HG02610 (cell line): ENCODE measurements at regions not wholly inside any gene's neighbourhood (a gene's known extent, or its start where the extent isn't known, plus 50 kb on each side); places are given as distances from the start of the nearest gene placed in this dataset.
"Not testable (repeated sequence)": the region's sequence is repeated elsewhere in the genome, so short reads cannot be mapped to it uniquely, and the experiment has no call there.

Experiments
- ATAC-seq: cut with Tn5 transposase; IDR thresholded peaks from one replicate; pipeline ENCODE4 v1.9.1; 2021; ENCODE audit warnings: mild to moderate bottlenecking, moderate library complexity; ENCODE audit not compliant: unreplicated experiment

DNA sequence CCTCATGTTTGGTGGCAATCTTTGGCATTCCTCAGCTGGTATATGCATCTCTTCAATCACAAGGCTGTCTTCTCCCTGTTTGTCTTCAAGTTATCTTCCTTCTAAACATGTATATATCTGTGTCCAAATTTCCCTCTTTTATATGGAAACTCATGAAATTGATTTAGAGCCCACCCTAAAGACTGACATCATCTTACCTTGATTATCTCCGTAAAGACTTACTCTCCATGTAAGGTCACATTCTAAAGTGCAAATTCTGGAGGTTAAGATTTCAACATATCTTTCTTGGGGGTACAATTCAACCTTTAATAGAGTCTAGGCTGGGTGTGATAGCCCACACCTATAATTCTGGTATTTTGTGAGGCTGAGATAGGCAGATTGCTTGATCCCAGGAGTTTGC, 215.8 kb upstream of the LRRC4C start:
- ATAC-seq: no peak

DNA sequence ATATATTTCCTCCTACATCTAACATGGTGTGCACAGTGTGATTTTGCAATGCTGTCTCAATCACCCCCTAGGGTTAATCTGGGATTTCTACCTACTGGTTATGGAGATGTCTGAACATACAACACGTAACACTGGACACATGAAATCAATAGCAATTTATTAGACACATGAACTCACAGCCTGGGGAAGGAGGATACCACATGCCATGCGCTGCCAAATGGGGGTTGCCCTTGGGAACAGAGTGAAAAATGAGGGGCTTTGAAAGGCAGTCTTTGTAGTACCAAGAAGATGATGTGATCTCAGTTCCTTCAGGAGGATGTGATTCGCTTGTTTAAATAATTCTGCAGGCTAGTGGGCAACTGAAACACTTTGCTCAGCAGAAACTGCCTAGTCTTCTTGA, 253.6 kb upstream of the LRRC4C start:
- no peak for ATAC-seq

DNA sequence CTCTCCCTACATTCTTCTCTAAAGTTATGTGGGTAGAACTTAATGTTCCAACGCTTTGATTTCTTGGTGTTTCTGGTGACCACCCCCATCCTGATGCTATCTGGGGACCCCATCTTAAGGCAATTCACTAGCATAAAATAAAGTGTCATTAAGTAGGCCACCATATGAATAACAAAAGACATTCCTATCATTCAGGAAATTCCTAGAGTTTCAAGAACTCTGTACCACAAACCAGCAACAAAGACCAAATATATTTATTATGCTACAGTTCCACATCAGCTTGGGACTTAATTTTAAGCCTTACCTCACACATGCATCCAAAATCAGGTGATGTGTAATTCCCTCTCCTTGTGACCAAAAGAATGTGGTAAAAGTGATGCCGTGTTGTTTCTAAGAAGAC, 254.6 kb upstream of the LRRC4C start:
- ATAC-seq: no peak

DNA sequence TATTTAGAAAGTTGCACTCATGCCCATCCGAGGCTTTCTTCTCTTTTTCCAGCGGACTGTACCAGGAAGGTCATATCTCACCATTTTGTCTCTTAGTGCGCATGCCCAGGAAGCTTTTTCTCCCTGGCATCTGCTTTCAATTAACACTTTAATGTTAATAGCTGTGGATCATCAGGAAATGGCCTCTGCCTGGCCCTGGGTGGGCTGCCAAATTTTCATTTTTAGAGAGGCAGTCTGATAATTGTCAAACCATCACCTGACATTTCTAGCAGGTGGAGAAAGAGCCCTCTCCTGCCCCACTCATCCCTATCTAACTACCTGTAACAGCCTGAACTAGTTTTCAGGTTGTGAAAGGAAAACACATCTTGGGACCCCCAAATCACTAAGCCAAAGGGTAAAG, 257.4 kb upstream of the LRRC4C start:
- no peak for ATAC-seq

DNA sequence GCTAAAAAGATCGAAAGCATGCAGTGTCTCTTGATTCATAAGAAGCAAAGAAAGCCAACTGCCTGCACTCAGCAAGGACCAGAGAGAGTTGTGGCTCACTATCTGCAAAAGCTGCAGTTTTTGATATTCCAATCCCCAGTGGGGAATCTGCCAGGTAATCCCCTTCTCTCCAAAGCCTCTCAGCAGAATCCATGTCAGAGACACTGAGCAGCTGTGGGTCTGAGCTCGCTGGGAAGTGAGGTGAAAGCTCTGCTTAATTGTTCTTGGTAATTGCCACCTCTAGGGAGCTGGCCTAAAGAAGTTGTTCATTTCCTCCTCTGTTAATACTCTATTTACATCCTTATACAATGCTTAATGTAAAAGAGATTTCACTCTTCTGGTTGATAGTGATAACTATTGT, 261.3 kb upstream of the LRRC4C start:
- no peak for ATAC-seq

DNA sequence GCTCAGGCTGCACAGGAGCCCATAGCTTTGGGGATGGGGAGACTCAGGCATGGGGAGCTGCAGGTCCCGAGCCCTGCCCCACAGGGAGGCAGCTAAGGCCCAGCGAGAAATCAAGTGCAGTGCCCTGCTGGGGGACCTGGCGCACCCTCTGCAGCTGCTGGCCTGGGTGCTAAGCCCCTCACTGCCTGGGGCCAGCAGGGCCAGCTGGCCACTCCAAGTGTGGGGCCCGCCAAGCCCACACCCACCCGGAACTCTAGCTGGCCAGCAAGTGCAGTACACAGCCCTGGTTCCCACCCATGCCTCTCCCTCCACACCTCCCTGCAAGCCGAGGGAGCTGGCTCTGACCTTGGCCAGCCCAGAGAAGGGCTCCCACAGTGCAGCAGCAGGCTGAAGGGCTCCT, 268.7 kb upstream of the LRRC4C start:
- ATAC-seq: not testable (repeated sequence)

DNA sequence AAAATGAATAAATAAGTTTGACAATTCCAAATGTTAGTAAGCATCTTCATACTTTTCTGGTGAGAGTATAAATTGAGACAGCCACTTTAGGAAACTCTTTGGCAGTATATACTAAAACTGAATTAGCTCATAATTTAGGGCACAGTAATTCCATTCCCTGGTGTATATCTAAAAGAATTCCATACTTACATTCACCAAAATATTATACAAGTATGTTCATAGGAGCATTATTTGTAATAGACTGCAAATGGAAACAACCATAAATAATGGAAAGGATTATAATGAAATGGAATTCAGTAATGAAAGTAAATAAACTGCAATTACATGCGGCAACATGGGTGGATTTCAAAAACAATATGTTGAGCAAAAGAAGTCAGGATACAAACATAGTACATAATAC, 315.8 kb upstream of the LRRC4C start:
- ATAC-seq: no peak

DNA sequence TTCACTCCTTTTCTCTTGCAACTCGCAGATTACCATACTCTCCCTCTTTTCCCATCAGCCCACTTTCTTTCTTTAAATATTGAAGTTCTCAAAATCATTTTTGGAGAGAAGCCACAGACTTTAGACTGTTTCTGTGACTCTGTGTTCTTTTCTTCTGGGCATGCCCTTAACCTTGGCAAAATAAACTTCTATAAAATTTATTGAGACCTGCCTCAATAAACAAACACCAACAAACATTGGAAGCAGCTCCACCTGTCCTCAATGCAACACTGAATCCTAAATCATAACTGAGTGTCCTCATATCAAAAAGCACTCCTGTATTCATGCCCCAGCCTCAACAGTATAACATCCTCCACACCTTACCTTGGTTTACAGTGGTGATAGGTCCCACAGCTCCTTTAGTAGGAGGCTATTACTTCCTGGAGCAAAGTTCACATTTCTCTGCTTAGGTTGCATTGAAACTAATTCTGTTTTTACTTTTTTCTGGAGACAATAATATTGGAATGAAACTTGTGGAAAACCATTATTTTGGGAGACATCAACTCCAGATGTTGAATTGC, 320.0 kb upstream of the LRRC4C start:
- no peak for ATAC-seq

DNA sequence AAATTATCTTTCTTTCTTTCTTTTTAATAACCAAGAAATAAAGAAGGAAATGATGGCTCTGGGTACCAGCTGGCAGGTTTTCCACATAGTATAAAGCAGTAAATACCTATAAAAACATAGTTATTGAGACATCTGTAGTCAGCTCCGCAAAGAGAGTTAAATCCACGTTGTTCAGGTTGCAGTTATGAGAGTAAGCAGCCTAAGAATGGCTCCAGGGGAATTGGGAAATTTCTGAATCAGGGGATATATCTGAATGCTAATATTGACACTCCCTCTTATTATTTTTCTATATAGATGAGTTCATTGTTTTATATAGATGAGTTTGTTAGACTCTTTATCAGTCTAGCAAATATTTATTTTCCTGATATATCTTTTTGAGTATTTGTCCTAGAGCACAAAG, 322.0 kb upstream of the LRRC4C start:
- ATAC-seq: no peak

DNA sequence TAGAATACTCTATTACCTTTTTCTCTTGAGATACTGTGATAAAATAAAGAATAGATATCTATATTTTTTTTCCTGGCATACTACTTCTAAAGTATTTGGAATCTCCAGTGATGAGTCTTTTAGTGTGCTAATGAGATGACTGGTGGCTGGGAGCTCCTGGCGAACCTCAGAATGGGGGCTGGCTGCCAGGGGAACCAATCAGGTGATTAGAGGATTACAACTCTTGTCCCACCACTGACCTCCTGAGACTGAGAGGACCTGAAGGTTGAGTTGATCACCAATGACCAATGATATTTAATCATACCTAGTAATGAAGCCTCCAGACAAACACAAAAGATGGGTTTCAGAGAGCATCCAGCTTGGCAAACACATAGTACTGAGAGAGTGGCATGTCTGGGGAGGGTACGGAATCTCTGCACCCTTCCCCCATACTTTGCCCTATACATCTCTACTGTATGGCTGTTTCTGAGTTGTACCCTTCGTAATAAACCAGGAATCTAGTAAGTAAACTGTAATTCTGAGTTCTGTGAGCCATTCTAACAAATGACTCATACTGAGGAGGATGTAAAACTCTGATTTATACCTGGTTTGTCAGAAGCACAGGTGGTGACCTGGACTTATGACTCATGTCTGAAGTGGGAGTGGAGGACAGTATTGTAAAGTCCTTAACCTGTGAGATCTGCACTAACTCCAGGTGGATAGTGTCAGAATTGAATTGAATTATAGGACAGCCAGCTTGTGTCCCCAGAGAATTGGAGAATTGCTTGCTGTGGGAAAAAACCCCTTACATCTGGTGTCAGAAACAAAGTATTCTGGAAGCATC, 325.3 kb upstream of the LRRC4C start:
- ATAC-seq: no peak

DNA sequence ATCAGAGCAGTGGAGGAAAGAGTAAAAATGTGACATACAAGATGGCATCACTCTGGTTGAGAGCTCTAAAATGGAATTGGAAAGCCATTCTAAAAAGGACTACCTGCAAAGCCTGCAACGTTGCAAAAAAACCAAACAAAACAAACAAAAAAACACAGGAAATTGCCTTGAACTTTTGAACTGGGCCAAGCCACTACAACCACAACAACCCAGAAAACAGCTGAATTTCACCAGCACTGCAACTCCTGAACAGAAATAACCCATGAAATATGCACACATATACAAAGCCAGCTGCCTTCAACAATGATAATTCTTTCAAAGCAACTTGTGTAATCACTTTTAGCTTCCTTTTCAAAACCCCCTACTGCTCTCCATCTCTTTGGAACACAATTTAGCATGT, 326.6 kb upstream of the LRRC4C start:
- ATAC-seq: no peak

DNA sequence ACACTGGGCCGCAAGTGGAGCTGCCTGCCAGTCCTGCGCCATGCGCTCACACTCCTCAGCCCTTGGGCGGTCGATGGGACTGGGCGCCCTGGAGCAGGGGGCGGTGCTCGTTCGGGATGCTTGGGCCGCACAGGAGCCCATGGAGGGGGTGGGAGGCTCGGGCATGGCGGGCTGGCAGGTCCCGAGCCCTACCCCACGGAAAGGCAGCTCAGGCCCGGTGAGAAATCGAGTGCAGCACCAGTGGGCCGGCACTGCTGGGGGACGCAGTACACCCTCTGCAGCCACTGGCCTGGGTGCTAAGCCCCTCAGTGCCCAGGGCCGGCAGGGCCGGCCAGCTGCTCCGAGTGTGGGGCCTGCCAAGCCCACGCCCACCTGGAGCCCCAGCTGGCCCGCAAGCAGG, 328.7 kb upstream of the LRRC4C start:
- ATAC-seq: no peak

DNA sequence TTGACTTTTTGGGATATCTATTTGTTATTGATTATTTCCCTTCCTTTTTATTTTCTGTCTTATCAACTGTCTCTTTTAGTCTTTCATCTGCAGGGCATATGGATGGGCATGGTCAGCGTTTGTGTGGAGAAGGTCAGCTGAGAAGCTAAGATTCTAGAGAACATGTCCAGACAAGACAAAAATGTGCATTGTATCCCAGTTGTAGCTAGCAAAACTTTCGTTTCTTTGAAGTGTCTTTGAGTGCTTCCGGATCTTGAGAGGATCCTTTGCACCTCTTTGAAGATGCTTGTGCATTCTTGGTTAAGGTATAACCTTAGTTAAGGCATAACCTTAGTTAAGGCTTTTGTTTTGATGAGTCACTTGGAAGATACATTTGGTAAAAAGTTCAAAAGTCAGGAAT, 329.9 kb upstream of the LRRC4C start:
- ATAC-seq: no peak

DNA sequence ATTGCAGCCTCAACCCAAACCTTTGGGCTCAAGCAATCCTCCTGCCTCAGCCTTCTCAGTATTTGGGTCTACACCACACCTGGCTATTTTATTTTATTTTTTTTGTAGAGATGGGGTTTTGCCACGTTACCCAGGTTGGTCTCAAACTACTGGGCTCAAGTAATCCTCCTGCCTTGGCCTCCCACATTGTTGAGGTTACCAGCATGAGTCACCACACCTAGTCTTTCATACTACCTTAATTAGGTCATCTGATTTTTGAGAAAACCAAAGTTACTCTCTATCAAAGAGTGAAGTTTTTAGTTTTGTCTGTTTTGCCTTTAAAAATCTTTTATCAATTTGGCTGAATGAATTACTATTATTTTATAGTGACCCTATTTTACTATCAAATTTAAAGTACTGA, 335.6 kb upstream of the LRRC4C start:
- no peak for ATAC-seq

DNA sequence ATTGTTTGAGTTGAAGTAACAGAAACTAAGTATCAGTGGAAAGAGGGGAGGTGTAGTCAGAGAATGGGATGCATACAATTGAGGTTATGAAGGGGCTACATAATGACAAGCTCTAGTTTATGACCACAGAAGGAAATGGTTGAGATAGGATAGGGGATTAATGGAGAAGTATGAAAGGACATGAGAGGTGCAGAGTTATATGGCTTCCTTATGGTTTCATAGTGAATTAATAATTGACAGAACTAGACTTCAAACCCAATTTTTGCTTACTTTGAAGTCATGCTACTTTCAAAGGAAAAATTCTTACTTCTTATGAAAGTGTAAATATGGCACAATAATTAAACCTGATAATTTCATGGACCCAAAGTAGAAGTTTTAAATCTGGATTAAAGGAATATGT, 340.3 kb upstream of the LRRC4C start:
- no peak for ATAC-seq

DNA sequence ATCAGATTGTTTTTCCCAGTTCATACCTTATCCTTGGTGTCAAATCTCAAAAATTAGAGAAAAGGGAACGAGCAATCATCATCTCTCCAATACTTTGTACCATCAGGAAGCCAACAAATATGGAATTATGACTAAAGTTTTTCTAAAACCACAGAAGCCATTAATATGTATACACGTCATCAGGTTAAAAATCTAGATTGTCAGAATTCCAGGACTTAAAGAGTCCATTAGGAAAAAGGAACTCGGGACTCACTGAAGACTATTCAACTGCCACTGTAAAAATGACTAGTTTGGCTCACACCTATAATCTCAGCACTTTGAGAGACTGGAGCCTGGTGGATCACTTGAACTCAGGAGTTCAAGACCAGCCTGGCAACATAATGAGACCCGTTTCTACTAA, 344.4 kb upstream of the LRRC4C start:
- no peak for ATAC-seq

DNA sequence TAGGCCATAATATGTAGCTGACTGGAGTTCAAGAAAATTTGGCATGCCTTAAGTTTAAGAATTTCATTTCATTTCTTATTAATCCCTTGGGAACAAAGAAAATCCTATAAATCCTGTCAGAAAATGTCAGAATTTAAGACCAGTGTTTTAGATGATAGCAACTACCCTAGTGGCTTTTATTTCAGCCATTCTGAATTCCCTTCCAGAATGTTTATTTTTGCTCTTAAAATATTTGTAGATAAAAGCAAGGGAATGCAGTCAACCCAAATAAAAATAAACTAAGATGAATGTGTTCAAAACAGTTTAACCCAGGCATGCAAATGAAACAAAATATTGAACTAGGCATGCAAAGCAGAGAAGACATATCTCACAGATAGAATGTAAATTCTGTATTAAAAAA, 356.9 kb upstream of the LRRC4C start:
- no peak for ATAC-seq

DNA sequence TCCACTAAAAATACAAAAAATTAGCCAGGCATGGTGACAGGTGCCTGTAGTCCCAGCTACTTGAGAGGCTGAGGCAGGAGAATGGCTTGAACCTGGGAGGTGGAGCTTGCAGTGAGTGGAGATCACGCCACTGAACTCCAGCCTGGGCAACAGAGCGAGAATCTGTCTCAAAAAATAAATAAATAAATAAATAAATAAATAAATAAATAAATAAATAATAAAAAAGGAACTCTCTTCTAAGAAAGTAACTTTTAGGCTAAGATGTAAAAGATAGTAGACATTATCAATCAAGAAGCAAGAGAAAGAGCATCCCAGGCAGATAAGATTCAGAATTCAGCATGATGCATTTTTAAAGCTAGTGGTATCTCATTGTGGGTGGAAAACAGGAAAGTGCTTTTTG, 364.8 kb upstream of the LRRC4C start:
- ATAC-seq: not testable (repeated sequence)

DNA sequence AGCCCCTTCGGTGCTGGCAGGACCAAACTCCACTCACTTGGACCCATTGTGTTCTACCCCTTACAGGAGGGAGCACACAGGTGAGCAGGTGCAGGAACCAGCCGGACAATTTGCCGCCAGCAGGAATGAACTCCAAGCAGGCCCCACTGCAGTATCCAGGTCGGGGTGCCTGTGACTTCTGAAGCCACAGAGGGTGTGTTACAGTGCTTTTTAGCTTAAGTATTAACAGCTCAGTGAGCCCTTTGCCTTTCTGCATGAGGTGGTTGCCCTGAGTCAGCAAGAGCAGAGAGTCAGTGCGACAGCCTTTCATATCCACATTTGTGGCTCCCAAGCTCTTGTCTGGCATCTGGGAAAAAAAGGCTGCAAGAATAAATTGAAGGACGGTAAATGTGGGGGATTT, 366.6 kb upstream of the LRRC4C start:
- no peak for ATAC-seq

DNA sequence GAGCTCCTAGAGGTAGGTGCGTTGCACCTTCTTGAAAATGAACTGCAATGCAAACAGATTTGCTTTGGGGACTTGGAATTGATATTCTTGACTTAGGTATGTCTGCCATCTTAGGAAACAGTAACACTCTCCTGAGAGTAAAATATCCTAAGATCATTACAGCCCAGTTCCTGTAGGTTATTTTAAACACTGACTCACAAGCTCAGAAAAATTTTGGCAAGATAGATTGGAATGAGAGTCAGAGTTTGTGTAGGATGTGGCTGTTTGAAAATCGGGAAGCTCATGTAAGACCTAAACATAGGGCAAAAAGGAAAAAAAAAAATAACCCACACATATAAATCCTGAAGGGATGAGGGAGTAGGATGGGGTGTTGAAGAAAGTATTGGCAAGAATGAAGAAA, 377.0 kb upstream of the LRRC4C start:
- ATAC-seq: no peak

DNA sequence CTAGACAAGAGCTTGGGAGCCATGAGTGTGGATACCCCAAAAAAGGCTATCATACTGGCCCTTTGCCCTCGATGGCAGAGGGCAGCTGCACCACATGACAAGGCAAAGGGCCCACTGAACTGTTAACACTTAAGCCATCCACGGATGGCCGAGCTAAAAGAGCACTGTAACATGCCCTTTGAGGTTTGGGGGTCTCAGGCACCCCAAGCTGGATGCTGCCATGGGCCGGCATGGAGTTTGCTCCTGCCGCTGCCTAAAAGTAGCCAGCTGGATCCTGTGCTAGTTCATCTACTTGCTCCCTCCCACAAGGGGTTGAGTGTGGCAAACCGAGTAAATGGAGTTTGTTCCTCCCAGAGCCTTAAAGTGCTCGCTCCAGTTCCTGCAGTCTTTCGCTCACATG, 383.2 kb upstream of the LRRC4C start:
- no peak for ATAC-seq

DNA sequence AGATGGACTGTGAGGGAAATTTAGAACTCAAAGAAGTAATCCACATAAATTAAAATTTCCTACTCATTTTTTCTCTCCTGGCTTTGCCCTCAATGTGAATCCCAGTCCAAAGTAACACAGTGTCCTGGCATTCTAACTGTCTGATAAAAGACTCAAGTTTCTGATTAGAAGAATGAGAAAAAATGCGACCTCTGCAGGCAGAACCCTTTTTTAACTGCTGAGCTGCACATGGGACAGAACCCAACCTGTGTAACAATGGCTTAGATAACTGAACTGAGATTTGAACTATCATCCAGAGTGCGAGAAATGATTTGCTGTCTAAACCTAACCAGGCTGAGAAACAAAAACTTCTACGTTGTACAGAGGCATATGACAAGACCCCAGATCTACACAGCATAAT, 385.6 kb upstream of the LRRC4C start:
- ATAC-seq: no peak

DNA sequence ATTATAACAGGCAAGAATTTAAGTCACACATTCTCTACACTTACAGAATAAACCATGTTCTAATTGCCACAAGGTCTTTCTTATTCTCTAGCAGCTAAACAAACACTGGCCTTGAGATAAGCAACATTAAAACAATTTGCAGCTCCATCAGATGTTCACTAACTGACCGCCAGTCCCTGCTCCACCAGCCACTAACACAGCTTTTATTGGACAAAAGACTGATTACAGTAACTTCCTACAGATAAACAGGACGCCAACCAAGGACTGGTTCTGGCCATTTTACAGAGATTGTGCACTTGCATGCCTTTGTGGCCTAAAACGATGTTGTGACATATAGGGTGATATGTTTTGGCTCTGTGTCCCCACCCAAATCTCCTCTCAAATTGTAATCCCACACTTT, 388.9 kb upstream of the LRRC4C start:
- ATAC-seq: no peak
